ENCODE measurements at regions not wholly inside any gene's neighbourhood (a gene's known extent, or its start where the extent isn't known, plus 50 kb on each side); places are given as distances from the start of the nearest gene placed in this dataset.

DNA sequence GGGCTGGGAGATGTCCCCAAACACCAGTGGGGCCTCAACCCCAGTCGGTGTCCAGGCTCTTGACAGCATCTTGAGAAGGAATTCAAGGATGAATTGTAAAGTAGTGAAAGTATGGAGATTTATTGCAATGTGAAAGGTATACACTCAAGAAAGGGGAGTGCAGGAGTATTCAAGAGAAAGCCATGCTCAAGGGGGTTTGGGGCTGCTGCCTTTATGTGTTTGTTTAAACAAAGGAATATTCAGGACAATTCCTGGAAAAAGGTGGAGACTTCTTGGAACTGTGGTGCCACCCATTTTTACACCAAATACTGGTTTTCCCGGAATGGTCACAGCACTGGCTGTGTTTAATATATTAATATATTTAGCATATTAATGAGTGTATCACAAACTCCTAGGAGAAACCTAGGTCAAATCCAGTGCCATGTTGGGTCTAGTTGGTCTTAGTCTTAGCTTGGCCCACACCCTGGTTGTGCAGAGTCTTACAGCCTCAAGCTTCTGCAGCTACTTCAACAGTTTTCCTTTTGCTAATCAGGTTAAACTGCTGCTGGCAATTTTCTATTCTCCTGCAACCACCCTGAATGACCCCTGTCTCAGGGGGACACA lies 138.5 kb upstream of the TMTC4 start (continued):
- no peak for TF ChIP-seq HDAC6 (IDR thresholded peaks at IDR 0.05; ENCODE audit: low read depth, low read length)
